GM21360 (cell line): ENCODE measurements at regions not wholly inside any gene's neighbourhood (a gene's known extent, or its start where the extent isn't known, plus 50 kb on each side); places are given as distances from the start of the nearest gene placed in this dataset.
"Not testable (repeated sequence)": the region's sequence is repeated elsewhere in the genome, so short reads cannot be mapped to it uniquely, and the experiment has no call there.

Experiments
- ATAC-seq: cut with Tn5 transposase; IDR thresholded peaks from one replicate; pipeline ENCODE4 v1.9.1; 2021; ENCODE audit warnings: mild to moderate bottlenecking, moderate library complexity; ENCODE audit not compliant: unreplicated experiment

GRCh38 chr3:160094562-160094961 is 105.9 kb downstream of the IL12A start:
- no peak for ATAC-seq

- no peak for ATAC-seq
These were observed 108.8 kb downstream of the IL12A start for GRCh38 chr3:160097478-160097877.

- no peak for ATAC-seq
These were observed 109.8 kb downstream of the IL12A start for GRCh38 chr3:160098261-160098908.

- ATAC-seq, result no peak
These were observed 110.4 kb downstream of the IL12A start for GRCh38 chr3:160098926-160099626.

- ATAC-seq, result peak; percentile 77
These were observed 111.2 kb downstream of the IL12A start for GRCh38 chr3:160099834-160100233.

GRCh38 chr3:160100610-160101009 is 112.0 kb downstream of the IL12A start:
- no peak for ATAC-seq

- not testable (repeated sequence) for ATAC-seq
These were observed 113.4 kb downstream of the IL12A start for GRCh38 chr3:160102001-160102400.

GRCh38 chr3:160103397-160103796 is 114.8 kb downstream of the IL12A start:
- no peak for ATAC-seq

- ATAC-seq, result no peak
These were observed 117.4 kb downstream of the IL12A start for GRCh38 chr3:160105907-160106584.

- no peak for ATAC-seq
These were observed 118.0 kb upstream of the C3orf80 start for GRCh38 chr3:160106905-160107861.

GRCh38 chr3:160108362-160108761 is 116.9 kb upstream of the C3orf80 start:
- ATAC-seq, result no peak

- no peak for ATAC-seq
These were observed 112.7 kb upstream of the C3orf80 start for GRCh38 chr3:160112481-160112880.

GRCh38 chr3:160112996-160113395 is 112.2 kb upstream of the C3orf80 start:
- ATAC-seq, result no peak

GRCh38 chr3:160114355-160114995 is 110.7 kb upstream of the C3orf80 start:
- ATAC-seq, result no peak

- no peak for ATAC-seq
These were observed 109.8 kb upstream of the C3orf80 start for GRCh38 chr3:160115387-160115786.

- no peak for ATAC-seq
These were observed 101.0 kb upstream of the C3orf80 start for GRCh38 chr3:160124224-160124623.

- no peak for ATAC-seq
These were observed 100.0 kb upstream of the C3orf80 start for GRCh38 chr3:160125258-160125657.

- ATAC-seq, result no peak
These were observed 99.2 kb upstream of the C3orf80 start for GRCh38 chr3:160126051-160126450.

GRCh38 chr3:160126761-160127160 is 98.5 kb upstream of the C3orf80 start:
- no peak for ATAC-seq

GRCh38 chr3:160127308-160127707 is 97.9 kb upstream of the C3orf80 start:
- ATAC-seq, result peak; percentile 60
